SK-N-SH treated with all-trans-retinoic acid at 6 μM for 48 hours (cell line): ENCODE measurements at regions not wholly inside any gene's neighbourhood (a gene's known extent, or its start where the extent isn't known, plus 50 kb on each side); places are given as distances from the start of the nearest gene placed in this dataset.

ENCODE experiments used
- ARNTL ChIP-seq: fragments of 450-650 bp; formaldehyde crosslinking; IDR thresholded peaks from 2 replicates; pipeline ENCODE4 v1.5.0; 2020; ENCODE audit warnings: low read depth, mild to moderate bottlenecking, moderate library complexity, borderline replicate concordance
- GLIS3 ChIP-seq: fragments of 250-450 bp; sonication (Bioruptor Pico); IDR thresholded peaks from 2 replicates; pipeline ENCODE4 v1.5.0; 2020; ENCODE audit warnings: mild to moderate bottlenecking, moderate library complexity
- ISL1 ChIP-seq: fragments of 250-450 bp; sonication (Bioruptor Pico); IDR thresholded peaks from 2 replicates; pipeline ENCODE4 v2.1.2; 2022; ENCODE audit warnings: mild to moderate bottlenecking, moderate library complexity
- TCF4 ChIP-seq: fragments of 250-450 bp; sonication (Bioruptor Pico); IDR thresholded peaks from 2 replicates; pipeline ENCODE4 v1.8.0; 2021; ENCODE audit warnings: mild to moderate bottlenecking, moderate library complexity, borderline replicate concordance
- TOX ChIP-seq: fragments of 250-450 bp; sonication (Bioruptor Pico); IDR thresholded peaks from 2 replicates; pipeline ENCODE4 v1.8.0; 2021; ENCODE audit warnings: mild to moderate bottlenecking, moderate library complexity, borderline replicate concordance
- ZFP30 ChIP-seq: fragments of 450-650 bp; formaldehyde crosslinking; IDR thresholded peaks from 2 replicates; pipeline ENCODE4 v1.5.0; 2022; ENCODE audit warnings: mild to moderate bottlenecking, moderate library complexity
- ZNF565 ChIP-seq: fragments of 450-650 bp; formaldehyde crosslinking; conservative IDR thresholded peaks from 2 replicates; pipeline ENCODE4 v1.5.0; 2020; ENCODE audit warnings: low read depth, mild to moderate bottlenecking, moderate library complexity
- ZNF70 ChIP-seq: fragments of 450-650 bp; formaldehyde crosslinking; IDR thresholded peaks from 2 replicates; pipeline ENCODE4 v1.5.0; 2020; ENCODE audit warnings: mild to moderate bottlenecking, moderate library complexity
- ZNF8 ChIP-seq: fragments of 450-650 bp; formaldehyde crosslinking; IDR thresholded peaks from 2 replicates; pipeline ENCODE4 v1.5.0; 2020; ENCODE audit warnings: mild to moderate bottlenecking, moderate library complexity
- TF ChIP-seq, protein P1 (sequence below): fragments of 250-450 bp; sonication (Bioruptor Pico); IDR thresholded peaks from 2 replicates; pipeline ENCODE4 v1.8.0; 2020; ENCODE audit warnings: mild to moderate bottlenecking, moderate library complexity, borderline replicate concordance
- TF ChIP-seq, protein P2 (sequence below): fragments of 250-450 bp; sonication (Bioruptor Pico); IDR thresholded peaks from 2 replicates; pipeline ENCODE4 v1.5.1; 2020; ENCODE audit warnings: low read depth, mild to moderate bottlenecking, moderate library complexity
- TF ChIP-seq, protein P3 (sequence below): fragments of 250-450 bp; sonication (Bioruptor Pico); IDR thresholded peaks from 2 replicates; pipeline ENCODE4 v1.5.1; 2021; ENCODE audit warnings: mild to moderate bottlenecking, moderate library complexity

DNA sequence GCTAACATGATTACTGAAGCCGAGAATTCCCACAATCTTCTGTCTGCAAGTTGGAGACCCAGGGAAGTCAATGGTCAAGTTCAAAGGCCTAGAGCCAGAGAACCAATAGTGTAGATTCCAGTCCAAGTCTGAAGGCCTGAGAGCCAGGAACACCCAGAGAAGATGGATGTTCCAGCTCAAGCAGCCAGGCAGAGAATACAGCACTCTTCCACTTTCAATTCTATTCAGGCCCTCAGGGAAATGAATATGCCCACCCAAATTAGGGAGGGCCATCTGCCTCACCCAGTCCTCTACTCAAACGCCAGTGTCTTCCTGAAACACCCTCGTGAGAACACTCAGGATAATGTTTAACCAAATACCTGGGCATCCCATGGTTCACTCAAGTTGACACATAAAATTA, 123.5 kb downstream of the THBS2 start:
- TF ChIP-seq, protein P1, sequence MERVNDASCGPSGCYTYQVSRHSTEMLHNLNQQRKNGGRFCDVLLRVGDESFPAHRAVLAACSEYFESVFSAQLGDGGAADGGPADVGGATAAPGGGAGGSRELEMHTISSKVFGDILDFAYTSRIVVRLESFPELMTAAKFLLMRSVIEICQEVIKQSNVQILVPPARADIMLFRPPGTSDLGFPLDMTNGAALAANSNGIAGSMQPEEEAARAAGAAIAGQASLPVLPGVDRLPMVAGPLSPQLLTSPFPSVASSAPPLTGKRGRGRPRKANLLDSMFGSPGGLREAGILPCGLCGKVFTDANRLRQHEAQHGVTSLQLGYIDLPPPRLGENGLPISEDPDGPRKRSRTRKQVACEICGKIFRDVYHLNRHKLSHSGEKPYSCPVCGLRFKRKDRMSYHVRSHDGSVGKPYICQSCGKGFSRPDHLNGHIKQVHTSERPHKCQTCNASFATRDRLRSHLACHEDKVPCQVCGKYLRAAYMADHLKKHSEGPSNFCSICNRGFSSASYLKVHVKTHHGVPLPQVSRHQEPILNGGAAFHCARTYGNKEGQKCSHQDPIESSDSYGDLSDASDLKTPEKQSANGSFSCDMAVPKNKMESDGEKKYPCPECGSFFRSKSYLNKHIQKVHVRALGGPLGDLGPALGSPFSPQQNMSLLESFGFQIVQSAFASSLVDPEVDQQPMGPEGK (CRISPR knock-in tag) = no peak
- TF ChIP-seq ZNF565 (CRISPR knock-in tag) (no peak), ZNF8 (CRISPR knock-in tag) (no peak), GLIS3 (CRISPR knock-in tag) (no peak), ZFP30 (CRISPR knock-in tag) (no peak), TCF4 (CRISPR knock-in tag) (no peak), TOX (CRISPR knock-in tag) (no peak), ISL1 (CRISPR knock-in tag) (no peak), ARNTL (CRISPR knock-in tag) (no peak), ZNF70 (no peak)
- TF ChIP-seq, protein P2, sequence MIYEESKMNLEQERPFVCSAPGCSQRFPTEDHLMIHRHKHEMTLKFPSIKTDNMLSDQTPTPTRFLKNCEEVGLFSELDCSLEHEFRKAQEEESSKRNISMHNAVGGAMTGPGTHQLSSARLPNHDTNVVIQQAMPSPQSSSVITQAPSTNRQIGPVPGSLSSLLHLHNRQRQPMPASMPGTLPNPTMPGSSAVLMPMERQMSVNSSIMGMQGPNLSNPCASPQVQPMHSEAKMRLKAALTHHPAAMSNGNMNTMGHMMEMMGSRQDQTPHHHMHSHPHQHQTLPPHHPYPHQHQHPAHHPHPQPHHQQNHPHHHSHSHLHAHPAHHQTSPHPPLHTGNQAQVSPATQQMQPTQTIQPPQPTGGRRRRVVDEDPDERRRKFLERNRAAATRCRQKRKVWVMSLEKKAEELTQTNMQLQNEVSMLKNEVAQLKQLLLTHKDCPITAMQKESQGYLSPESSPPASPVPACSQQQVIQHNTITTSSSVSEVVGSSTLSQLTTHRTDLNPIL = no peak
- TF ChIP-seq, protein P3, sequence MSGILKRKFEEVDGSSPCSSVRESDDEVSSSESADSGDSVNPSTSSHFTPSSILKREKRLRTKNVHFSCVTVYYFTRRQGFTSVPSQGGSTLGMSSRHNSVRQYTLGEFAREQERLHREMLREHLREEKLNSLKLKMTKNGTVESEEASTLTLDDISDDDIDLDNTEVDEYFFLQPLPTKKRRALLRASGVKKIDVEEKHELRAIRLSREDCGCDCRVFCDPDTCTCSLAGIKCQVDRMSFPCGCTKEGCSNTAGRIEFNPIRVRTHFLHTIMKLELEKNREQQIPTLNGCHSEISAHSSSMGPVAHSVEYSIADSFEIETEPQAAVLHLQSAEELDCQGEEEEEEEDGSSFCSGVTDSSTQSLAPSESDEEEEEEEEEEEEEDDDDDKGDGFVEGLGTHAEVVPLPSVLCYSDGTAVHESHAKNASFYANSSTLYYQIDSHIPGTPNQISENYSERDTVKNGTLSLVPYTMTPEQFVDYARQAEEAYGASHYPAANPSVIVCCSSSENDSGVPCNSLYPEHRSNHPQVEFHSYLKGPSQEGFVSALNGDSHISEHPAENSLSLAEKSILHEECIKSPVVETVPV (CRISPR knock-in tag) = no peak
